NCI-H69 (cell line): ENCODE measurements at regions not wholly inside any gene's neighbourhood (a gene's known extent, or its start where the extent isn't known, plus 50 kb on each side); places are given as distances from the start of the nearest gene placed in this dataset.

Experiments
- DNase-seq: peaks from one replicate; lab custom pipeline; 2025; lab: John Stamatoyannopoulos, UW

DNA sequence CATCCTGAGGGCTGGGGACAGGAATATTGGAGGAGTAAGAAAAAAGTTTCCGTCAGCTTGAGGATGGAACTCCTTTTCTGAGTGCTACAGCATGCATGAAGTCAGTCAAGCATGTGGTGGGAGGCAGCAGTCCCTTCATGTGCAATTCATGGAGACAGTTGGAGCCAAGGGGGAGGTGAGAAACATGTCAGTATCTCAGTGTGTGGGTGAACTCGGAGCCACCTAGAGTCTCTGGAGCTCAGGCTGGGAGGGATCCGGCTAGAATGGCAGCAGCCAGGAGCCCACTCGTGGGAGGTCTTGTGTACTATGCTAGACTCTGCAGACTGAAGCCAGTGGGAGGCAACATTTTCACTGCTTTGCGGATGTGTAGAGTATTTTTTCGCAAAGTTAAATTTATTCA is 60.3 kb downstream of the AVPR1A start:
- no peak for DNase-seq

DNA sequence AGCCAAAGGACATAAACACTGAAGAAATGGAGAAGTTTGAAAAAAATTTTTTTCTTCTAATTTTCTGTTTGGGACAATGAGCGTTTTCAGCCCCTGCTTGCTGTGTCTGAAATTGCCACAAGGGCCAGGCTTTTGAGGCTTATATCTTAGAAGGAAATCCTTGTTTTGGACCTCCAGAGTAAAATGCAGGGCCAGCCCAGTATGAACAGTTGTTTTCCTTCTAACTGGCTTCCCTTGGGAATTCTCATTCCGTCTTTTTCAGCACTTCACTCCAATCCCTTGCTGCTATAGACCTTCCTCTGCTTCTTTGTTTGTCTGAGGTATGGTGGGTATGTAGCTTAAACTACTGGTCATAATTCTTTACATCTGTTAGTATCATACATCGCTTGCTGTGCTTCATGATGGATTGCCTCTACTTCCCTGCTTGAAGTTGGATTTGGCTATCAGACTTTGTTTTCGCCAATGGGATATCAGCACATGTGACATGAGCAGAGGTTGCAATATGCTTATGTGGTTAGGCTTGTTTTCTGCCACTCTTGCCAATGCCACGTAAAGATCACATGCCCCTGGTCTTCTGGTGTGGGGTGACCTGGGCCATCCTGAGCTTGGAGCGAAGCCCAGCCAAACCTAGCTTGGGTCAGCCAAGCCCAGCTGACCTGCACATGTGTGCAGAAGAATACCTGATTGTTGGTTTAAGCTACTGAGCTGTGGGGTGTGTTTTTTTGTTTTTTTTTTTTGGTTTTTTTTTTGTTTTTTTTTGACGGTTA is 64.7 kb downstream of the AVPR1A start:
- DNase-seq, result no peak

DNA sequence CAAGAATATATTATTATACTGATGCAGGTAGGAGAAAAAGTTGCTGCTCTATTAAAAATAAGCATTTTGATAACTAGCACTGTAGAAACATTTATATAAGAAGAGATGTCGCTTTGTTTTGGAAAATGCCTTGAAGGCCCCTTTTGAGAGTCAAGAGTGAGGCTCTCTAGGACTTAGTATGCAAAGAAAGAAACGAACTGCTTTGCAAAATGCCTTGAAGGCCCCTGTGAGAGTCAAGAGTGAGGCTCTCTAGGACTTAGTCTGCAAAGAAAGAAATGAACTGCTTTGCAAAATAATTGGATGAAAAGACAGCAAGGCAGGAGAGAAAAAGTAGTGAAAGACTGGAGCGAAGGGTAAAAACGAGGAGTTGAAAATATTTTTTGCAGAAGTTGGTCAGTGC is 65.9 kb downstream of the AVPR1A start:
- no peak for DNase-seq

DNA sequence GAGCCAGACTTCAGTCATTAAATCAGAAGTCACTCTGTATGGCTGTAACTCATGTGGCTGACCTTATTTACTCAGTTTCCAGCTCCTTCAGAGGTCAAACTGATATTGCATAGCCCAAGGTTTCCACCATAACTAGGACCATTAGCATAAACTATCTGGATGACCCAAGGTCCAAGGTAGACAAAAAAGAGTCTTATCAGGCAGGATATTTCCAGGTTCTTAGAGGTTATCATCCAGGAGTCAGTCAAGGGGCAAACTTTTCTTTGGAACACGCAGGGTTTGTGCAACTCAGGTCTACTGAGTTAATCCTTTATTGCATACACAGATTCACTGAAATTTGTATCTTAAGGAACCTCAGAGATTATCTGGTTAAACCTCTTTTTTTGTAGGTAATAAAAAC is 66.5 kb downstream of the AVPR1A start:
- DNase-seq, result no peak

DNA sequence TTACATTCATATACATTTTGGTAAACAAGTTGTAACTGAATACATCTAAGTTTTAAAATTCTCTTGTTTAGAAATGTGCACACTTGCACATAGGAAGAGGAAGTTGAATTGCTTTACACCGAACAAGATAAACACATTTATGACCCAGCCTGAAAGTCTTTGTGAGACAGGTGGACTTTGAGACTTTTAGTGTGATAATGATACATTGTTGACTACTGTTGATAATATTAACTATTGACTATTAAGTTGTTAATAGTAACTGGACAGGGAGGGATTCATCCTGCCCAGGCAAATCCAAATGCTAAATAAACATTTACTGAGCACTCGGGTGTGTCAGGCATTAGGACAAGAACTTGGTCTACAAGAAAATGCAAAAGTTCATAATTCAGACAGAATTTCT is 68.0 kb downstream of the AVPR1A start:
- DNase-seq, result no peak

DNA sequence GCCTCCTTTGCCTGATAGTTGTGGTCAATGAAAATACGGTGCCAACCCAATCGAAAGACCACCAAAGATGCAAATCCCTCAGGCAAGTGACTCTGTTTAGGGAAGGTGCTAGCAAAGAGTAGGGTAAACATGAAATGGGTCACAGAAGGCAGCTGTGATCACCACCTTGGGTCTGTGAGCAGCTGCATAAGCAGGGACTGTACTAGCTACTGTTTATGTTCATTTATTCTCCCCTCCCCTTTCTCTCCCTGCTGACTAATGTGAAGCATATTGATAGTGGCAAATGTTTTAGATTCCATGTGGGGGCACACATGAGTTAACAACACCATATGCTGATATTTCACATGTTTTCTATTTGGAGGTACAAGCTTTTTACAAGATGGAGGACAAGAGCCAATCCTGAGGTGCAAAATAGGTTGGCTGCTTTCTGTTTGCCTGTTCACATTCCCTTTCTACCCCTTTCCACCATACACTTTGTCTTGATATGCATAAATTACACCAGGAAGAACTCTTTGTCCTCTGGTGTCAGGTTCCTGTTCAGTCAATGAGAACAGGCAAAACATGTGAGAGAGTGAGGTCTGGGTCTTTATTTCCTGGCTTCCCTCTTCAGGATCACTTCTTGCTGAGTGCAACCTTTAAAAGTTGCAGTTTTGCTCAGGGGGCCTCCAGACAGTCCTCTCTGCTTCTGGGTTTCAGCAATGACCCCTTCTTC is 71.1 kb downstream of the AVPR1A start:
- DNase-seq, result peak; percentile 58

DNA sequence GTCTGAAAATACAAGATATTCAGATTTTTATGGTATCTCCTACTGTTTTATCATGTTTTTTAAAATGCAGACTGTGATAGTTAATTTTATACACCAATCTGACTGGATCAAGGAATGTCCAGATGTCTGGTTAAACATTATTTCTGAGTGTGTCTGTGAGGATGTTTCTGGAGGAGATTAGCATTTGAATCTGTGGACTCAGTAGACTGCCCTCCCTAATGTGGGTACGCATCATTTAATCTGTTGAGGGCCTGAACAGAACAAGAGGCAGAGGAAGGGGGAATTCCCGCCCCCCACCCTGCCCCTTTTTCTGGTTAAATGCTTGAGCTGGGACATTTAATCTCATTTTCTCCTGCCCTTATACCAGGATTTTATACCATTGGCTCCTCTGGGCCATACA is 72.1 kb downstream of the AVPR1A start:
- peak; percentile 8 for DNase-seq

DNA sequence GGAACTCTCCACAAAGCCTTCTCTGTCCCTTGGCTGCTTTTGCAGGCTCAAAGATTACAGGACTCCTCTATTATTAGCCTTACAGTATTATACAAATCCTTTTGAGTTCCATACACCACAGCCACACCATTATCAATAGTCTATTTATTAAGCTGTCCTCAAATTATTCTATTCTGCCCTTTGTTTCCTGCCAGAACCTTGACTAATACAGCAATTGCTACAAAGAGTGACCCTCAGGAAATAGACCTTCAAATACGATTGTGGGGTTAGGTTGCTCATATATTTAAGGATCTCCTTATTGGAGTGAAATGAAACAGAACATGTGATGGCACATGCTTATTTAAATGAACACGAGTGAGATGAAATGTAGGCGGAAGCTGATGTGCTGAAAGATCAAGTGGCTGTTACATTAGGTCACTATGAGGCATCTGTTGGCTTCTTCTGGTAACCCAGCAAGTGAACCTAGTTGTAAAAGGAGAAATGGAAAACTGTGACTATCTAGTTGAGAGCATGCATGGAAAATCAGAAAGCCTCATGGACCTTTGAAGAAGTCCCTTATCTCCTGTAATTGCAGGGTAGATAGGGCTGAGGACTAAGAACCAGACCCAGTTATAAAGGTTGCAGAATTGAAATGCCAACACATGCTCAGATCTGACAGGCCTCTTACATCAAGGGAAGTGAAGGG is 75.5 kb downstream of the AVPR1A start:
- no peak for DNase-seq

DNA sequence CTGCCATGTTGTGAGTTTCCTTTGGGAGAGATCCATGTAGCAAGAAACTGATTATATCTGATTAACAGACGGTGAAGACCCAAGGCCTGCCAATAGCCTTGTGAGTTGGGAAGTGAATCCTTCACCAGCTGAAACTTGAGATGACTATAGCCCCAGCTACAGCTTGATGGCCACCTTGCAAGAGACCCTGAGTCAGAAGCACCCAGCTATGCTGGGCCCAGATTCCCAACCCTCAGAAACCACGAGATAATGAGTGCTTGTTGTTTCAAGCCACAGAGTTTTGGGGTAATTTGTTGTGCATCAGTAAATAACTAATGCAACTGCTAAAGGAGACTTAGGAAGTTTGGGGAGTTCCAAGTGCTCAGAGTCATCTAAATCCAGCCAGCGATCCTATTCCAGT is 80.3 kb downstream of the AVPR1A start:
- no peak for DNase-seq

DNA sequence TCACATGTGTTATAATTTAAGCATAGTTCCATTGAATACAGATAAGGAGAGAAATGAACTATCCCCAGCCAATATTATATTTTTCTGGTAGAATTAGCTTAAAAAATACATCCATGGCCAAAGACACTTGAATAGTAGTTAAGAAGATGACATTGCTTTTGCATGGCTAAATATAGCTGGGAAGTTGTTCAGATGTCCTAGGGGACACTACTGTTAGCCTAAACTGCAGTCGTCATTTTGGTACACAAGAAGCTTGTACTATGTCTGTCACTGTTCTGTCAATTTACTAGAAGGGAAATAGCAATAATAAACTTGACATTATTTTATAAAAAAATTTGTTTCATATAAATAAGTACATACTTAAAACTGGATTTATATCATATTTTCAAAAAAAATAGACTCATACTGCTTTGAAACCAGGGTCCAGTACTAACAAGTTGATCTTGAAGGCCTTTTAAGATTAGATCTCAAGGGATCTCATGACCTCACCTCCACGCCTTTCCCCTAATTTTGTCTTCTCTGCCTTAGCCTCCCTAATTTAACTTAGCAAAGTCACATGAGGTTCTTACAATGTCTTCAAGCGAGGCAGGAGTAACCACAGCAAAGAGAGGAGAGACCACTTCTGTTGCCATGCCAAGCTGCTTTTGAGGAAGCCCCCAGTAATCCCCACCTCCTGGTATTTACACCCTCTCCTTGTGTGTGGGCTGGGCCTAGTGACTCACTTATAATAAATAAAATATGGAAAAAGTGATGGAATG is 81.0 kb downstream of the AVPR1A start:
- DNase-seq, result no peak

DNA sequence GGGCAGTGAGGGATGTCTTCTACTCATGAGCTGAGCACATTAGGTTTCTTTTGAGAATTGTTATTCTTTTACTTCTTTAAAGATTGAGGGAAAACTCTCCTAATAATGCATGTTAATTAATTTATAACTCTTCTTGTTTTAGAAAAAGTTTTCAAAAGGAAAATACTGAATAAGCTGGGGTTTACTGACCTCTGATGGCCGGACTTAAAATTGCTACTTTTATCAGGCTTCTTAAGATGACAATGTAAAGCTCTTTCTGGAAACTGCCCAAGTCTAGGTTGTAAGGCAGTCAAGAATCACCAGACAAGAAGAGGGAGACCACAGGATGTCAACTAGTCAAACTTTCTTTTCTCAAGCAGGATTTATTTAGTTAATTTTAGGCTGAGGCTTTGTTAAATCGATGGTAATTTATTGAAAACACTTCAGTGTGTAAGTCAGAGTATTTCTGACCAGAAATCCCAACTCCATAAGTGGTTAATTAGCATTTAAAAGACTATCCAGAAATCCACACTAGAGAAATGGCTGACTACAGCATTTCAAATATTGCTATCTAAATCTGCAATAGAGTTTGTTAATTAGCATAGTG is 82.1 kb downstream of the AVPR1A start:
- DNase-seq, result peak; percentile 72

DNA sequence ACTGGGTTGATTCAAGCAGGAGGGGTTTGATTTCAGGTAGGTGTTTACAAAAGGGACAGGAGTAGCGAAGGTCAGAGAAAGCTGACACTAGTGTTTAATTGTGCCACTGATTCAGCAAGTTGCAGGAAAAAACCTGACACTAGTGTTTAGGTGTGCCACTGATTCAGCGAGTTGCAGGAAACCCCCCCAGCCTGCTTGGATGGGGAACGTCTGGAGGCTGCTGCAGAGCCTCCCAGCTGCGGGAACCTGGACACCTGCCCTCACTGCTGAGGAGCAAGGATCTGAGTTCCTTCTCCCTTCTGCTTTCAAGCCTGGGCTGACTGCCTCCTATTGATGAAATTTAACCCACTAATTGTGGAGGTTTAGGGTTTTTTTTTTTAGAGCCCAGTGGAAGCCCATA is 84.2 kb downstream of the AVPR1A start:
- peak; percentile 71 for DNase-seq

DNA sequence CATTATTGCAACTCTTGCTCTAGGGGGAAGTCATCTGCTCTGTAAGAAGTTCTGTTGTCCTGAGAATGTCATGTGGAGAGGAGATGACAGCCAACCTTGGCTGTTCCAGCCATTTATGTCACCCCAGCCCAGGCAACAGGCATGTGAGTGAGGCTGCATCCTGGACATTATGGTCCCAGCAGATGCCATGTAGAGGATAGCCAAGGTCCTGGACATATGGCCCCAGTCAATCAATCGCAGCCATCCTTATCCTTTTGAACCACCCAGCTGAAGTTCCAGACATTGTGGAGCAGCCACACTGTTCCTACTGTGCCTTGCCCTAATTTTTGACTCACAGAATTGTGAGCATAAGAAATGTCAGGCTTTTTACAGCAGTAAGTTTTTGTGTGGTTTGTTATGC is 84.9 kb downstream of the AVPR1A start:
- no peak for DNase-seq

DNA sequence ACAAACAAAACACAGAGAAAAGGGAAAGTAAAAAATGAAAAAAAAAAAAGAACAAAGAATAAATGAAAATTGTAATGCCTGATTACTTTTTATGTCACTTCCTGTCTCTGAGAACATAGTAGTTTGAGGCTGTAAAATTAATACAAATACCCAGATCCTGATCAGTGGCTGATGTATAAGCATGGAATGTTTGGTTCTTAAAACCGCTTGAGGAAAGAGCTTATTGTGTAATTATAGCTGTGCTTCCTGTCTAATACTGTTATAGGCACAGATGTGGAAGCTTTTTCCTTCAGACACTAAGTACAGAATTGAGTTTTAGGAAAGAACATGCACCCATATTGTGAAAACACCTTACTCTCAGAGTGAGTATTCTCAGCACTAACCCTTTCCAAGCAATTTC is 86.9 kb downstream of the AVPR1A start:
- no peak for DNase-seq

DNA sequence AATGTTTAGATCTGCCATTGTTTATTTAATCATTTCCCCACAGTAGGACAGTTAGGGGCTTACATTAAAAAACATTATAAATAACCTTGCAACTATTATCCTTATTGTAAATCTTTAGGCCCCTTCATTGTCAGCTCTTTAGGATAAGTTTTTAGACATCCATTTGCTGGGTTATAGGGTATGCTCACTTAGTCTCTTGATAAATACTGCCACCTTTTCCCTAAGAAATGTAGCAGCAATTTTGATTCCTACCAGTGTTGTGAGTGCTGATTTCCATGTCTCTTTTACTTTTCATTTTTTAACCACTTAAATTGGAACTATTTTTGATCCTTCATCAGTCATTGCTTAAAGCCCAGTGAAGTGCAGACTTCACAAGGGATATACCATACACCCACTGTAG is 94.4 kb downstream of the AVPR1A start:
- DNase-seq, result no peak

DNA sequence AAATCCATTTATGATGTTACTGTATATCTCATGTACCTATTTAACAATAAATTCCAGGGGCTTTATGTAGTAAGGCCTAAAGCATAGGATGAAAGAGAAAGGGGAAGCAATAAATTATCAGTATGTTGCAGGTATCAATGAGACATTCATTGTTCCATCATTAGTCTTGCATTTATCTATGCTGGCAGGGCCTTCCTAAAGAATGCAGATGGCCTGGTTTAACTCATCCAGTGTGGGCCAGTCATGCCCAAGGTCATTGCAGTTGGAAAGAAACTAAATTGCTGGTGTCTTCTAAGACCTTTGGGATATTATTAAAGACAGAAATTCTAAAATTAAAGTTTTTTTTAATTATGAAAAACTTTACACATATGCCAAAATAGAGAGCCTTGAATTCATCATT is 98.3 kb downstream of the AVPR1A start:
- no peak for DNase-seq

DNA sequence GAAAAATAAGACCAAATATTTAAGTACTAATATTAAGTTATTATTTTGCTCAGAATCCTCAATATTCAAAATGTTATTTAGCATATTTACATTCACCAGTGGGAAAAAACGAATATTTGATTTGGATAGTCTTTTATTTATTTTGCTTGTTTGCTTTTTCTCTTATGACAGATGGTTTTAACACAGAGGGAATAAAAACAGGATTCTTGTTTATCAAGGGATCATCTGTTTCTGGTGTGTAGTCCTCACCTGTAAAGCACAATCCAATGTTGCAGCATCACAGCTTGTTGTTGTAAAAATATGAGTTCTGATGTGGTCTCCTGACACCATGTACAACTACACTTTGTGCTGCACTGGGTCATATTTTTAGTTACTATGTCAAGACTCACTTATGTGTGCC is 103.9 kb downstream of the AVPR1A start:
- peak; percentile 23 for DNase-seq

DNA sequence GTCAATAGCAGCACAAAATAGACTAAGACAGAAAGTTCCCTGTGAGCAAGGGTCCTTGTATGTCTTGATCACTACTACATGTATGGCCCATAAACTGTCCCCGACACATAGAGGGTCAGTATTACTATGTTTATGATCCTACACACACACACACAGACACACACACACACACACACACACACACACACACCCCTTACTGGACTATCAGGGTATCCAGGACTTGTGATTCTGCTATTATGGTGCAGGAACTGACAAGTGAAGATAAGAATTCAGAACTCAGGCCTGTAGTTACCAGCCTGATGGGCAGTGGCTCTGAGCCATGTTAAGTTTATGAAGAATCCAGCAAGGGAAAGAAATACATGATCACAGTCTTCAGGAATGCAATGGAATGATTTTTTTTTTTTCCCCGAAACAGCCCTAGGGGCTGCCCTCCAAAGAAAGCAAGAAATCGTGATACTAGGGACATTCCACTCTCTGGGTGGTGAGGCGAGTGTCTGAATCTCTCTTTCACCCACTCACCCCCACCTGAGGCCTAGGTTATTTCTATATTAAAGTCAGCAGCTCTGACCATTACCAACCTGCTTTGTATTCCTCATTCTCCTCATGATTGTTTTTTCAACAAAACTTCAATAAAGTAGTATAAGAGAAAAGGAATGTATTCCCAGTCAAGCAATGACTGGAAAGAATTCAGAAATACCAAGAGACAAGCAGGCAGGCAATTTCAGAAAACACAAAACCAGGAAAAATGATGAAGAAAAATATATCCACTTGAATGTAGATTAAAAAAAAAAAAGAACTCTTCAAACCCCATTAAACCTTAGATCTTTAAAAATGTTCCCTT is 105.8 kb downstream of the AVPR1A start:
- no peak for DNase-seq

DNA sequence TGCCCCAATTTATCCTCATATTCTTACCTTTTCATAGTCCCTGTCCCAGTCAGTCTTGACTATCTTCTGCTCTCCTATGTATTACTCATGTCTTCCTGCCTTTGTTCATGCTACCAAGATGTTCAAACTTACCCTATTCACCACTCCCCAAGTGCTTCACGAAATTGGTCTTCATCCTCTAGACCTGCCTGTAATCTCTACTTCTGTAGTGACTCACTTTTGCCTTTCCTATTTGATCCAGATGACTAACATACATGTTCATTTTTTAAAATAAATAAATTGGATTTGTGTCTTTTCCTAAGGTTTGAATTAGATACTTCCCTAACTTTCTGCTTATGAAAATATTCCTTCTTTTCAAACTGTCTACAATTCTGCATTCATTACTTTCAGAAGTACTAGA is 107.7 kb upstream of the PPM1H start:
- no peak for DNase-seq

DNA sequence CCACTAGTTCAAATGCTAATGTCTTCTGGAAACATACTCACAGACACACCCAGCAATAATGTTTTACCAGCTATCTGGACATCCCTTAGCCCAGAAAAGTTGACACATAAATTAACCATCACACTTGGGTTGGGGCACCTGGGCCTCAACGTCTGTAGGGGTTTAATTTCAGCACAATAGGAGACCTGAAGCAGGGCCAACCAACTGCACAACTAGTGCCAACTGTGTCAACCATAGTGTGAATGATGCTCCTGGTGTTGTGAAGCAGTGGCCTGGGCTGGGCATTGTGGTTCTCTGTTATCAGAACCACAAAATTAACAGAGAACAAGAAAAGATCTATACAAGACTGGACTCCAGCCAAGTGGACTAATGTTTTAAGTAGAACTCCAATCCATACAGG is 106.7 kb upstream of the PPM1H start:
- peak; percentile 36 for DNase-seq

DNA sequence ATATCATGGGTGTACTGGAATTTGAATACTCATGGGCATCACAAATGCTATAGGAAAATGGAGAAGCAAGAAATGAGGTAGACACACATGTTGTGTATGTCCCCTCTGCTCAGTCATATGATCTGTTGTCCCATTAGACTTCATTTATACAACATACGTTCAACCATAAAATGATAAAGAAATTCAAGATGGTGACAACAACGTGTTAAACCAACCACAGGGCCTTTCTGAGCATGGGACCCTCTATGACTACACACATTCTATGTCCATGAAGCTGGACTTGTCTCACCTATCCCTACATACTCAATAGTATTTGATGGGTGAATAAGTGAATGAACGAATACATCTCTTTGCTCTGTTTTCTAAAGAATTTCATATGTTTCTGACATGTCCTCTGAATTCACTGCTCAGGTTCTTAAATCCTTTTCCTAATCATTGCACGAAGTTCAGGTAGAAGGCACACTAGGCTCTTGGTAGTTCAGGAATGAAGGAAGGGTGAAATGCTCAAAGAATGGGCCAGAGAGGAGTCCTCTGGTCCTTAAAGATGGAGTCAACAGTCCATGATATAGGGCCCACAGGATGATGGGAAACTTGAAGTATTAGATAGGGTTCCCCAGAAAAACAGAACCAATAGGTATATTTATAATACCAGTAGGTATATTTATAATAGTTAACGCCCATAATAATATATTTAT is 105.7 kb upstream of the PPM1H start:
- no peak for DNase-seq
